Astrocyte of the hippocampus (primary cell): ENCODE measurements at regions not wholly inside any gene's neighbourhood (a gene's known extent, or its start where the extent isn't known, plus 50 kb on each side); places are given as distances from the start of the nearest gene placed in this dataset.
"Not testable (repeated sequence)": the region's sequence is repeated elsewhere in the genome, so short reads cannot be mapped to it uniquely, and the experiment has no call there.

ENCODE experiments used
- DNase-seq: peaks from one replicate; pipeline ENCODE4 v3.0.0; 2011; ENCODE audit warnings: low read depth, low spot score

GRCh38 chr4:23106516-23106915, 413.8 kb downstream of the GBA3 start:
- DNase-seq: no peak

- no peak for DNase-seq
These were observed 413.1 kb downstream of the GBA3 start for GRCh38 chr4:23105759-23106370.

- DNase-seq: peak; percentile 54
These were observed 404.5 kb downstream of the GBA3 start for GRCh38 chr4:23097251-23097650.

GRCh38 chr4:23091711-23092110, 399.0 kb downstream of the GBA3 start:
- no peak for DNase-seq

GRCh38 chr4:23085249-23085568, 392.5 kb downstream of the GBA3 start:
- no peak for DNase-seq

GRCh38 chr4:23084559-23085248, 392.0 kb downstream of the GBA3 start:
- DNase-seq: peak; percentile 78

- DNase-seq: no peak
These were observed 390.7 kb downstream of the GBA3 start for GRCh38 chr4:23083391-23083790.

- not testable (repeated sequence) for DNase-seq
These were observed 387.4 kb downstream of the GBA3 start for GRCh38 chr4:23080171-23080570.

- no peak for DNase-seq
These were observed 378.3 kb downstream of the GBA3 start for GRCh38 chr4:23070848-23071570.

- DNase-seq: no peak
These were observed 376.0 kb downstream of the GBA3 start for GRCh38 chr4:23068756-23069155.

- DNase-seq: no peak
These were observed 375.6 kb downstream of the GBA3 start for GRCh38 chr4:23068287-23068686.

GRCh38 chr4:23062188-23062587, 369.5 kb downstream of the GBA3 start:
- no peak for DNase-seq

GRCh38 chr4:23061431-23061830, 368.7 kb downstream of the GBA3 start:
- no peak for DNase-seq

- DNase-seq: peak; percentile 74
These were observed 368.0 kb downstream of the GBA3 start for GRCh38 chr4:23060776-23061175.

- DNase-seq: no peak
These were observed 365.5 kb downstream of the GBA3 start for GRCh38 chr4:23058165-23058776.

- no peak for DNase-seq
These were observed 348.8 kb downstream of the GBA3 start for GRCh38 chr4:23041501-23041900.

GRCh38 chr4:23040539-23040938, 347.8 kb downstream of the GBA3 start:
- DNase-seq: no peak

- DNase-seq: peak; percentile 14
These were observed 347.1 kb downstream of the GBA3 start for GRCh38 chr4:23039818-23040217.

- DNase-seq: no peak
These were observed 346.1 kb downstream of the GBA3 start for GRCh38 chr4:23038626-23039491.

- no peak for DNase-seq
These were observed 344.3 kb downstream of the GBA3 start for GRCh38 chr4:23036921-23037495.

- DNase-seq: no peak
These were observed 343.8 kb downstream of the GBA3 start for GRCh38 chr4:23036503-23036902.
